GM12874 (cell line): ENCODE measurements at regions not wholly inside any gene's neighbourhood (a gene's known extent, or its start where the extent isn't known, plus 50 kb on each side); places are given as distances from the start of the nearest gene placed in this dataset.

Source experiments
- CTCF ChIP-seq: IDR thresholded peaks from 2 replicates; pipeline ENCODE4 v1.5.1; 2011; ENCODE audit warnings: low read depth, mild to moderate bottlenecking, control low read depth, low read length, moderate library complexity; ENCODE audit not compliant: insufficient read depth

GRCh38 chr10:58052772-58053171, 214.9 kb downstream of the IPMK start:
- no peak for TF ChIP-seq CTCF

GRCh38 chr10:58050575-58050974, 217.1 kb downstream of the IPMK start:
- TF ChIP-seq CTCF = no peak

GRCh38 chr10:58048936-58049335, 218.8 kb downstream of the IPMK start:
- no peak for TF ChIP-seq CTCF

- no peak for TF ChIP-seq CTCF
Measured at GRCh38 chr10:58044072-58044471, 223.6 kb downstream of the IPMK start.

GRCh38 chr10:58041901-58042300, 225.8 kb downstream of the IPMK start:
- TF ChIP-seq CTCF = no peak

GRCh38 chr10:58030208-58030607, 237.5 kb downstream of the IPMK start:
- no peak for TF ChIP-seq CTCF

GRCh38 chr10:58028597-58029366, 238.9 kb downstream of the IPMK start:
- no peak for TF ChIP-seq CTCF
